Osteocyte (in vitro differentiated cells): ENCODE measurements at regions not wholly inside any gene's neighbourhood (a gene's known extent, or its start where the extent isn't known, plus 50 kb on each side); places are given as distances from the start of the nearest gene placed in this dataset.

Experiments
- DNase-seq: peaks from one replicate; pipeline ENCODE4 v3.0.0; 2021; ENCODE audit warnings: mixed read lengths; ENCODE audit not compliant: unreplicated experiment; ENCODE audit errors: extremely low spot score
- H3K27ac Mint-ChIP-seq: one replicate; pipeline ENCODE4 v1.8.0; 2021; ENCODE audit warnings: mild to moderate bottlenecking, mixed read lengths; ENCODE audit not compliant: unreplicated experiment
- H3K27me3 Mint-ChIP-seq: one replicate; pipeline ENCODE4 v1.8.0; 2021; ENCODE audit warnings: mixed read lengths; ENCODE audit not compliant: unreplicated experiment
- H3K36me3 Mint-ChIP-seq: one replicate; pipeline ENCODE4 v1.8.0; 2021; ENCODE audit warnings: mixed read lengths; ENCODE audit not compliant: unreplicated experiment
- H3K4me1 Mint-ChIP-seq: one replicate; pipeline ENCODE4 v1.8.0; 2021; ENCODE audit warnings: mixed read lengths; ENCODE audit not compliant: unreplicated experiment
- H3K4me3 Mint-ChIP-seq: one replicate; pipeline ENCODE4 v1.8.0; 2021; ENCODE audit warnings: mild to moderate bottlenecking, moderate library complexity, mixed read lengths; ENCODE audit not compliant: unreplicated experiment
- H3K9me3 Mint-ChIP-seq: one replicate; pipeline ENCODE4 v1.8.0; 2021; ENCODE audit warnings: mixed read lengths; ENCODE audit not compliant: unreplicated experiment
- CTCF ChIP-seq: fragments of 200-600 bp; sonication (generic); IDR thresholded peaks from 2 replicates; pipeline ENCODE4 v1.5.0; 2021; ENCODE audit warnings: antibody characterized with exemption, mild to moderate bottlenecking, moderate library complexity

- Mint-ChIP-seq H3K27me3 (peaks cover 10% of the 10 kb centered on the region), H3K9me3 (no peaks in the 10 kb centered on the region), H3K36me3 (no peaks in the 10 kb centered on the region), H3K4me1 (no peaks in the 10 kb centered on the region), H3K27ac (no peak overlapping the region), H3K4me3 (no peak overlapping the region)
- DNase-seq: peak; percentile 59
- no peak for TF ChIP-seq CTCF
These were observed 175.4 kb downstream of the WSCD1 start for GRCh38 chr17:6245301-6246177.

GRCh38 chr17:6244796-6245195 is 174.6 kb downstream of the WSCD1 start:
- DNase-seq: peak; percentile 76
- Mint-ChIP-seq H3K27me3 (peaks cover 17% of the 10 kb centered on the region), H3K27ac (no peak overlapping the region), H3K4me3 (no peak overlapping the region), H3K4me1 (no peaks in the 10 kb centered on the region), H3K36me3 (no peaks in the 10 kb centered on the region), H3K9me3 (no peaks in the 10 kb centered on the region)
- no peak for TF ChIP-seq CTCF

- Mint-ChIP-seq H3K9me3 (no peaks in the 10 kb centered on the region), H3K36me3 (no peaks in the 10 kb centered on the region), H3K4me1 (no peaks in the 10 kb centered on the region), H3K27me3 (peaks cover 20% of the 10 kb centered on the region), H3K27ac (no peak overlapping the region), H3K4me3 (no peak overlapping the region)
- DNase-seq: peak; percentile 54
- TF ChIP-seq CTCF: no peak
These were observed 174.1 kb downstream of the WSCD1 start for GRCh38 chr17:6244253-6244652.

- TF ChIP-seq CTCF: no peak
- Mint-ChIP-seq H3K9me3 (no peaks in the 10 kb centered on the region), H3K4me3 (no peak overlapping the region), H3K4me1 (peaks cover 2% of the 10 kb centered on the region), H3K27ac (no peak overlapping the region), H3K36me3 (no peaks in the 10 kb centered on the region), H3K27me3 (peaks cover 28% of the 10 kb centered on the region)
- no peak for DNase-seq
These were observed 173.0 kb downstream of the WSCD1 start for GRCh38 chr17:6243186-6243585.

GRCh38 chr17:6241996-6242395 is 171.8 kb downstream of the WSCD1 start:
- Mint-ChIP-seq H3K36me3 (no peaks in the 10 kb centered on the region), H3K27me3 (peaks cover 36% of the 10 kb centered on the region), H3K27ac (no peak overlapping the region), H3K9me3 (no peaks in the 10 kb centered on the region), H3K4me1 (peaks cover 4% of the 10 kb centered on the region), H3K4me3 (no peak overlapping the region)
- peak; percentile 73 for DNase-seq
- TF ChIP-seq CTCF: no peak
